Uterus (tissue), 2 donors: ENCODE measurements at regions not wholly inside any gene's neighbourhood (a gene's known extent, or its start where the extent isn't known, plus 50 kb on each side); places are given as distances from the start of the nearest gene placed in this dataset.

Source experiments
- POLR2A ChIP-seq, 2 donors: fragments of 450-650 bp; IDR thresholded peaks; one replicate each; pipeline ENCODE4 v1.6.1; 2016; ENCODE audit warnings: antibody characterized with exemption in 2 of 2, mild to moderate bottlenecking in 1 of 2, moderate library complexity in 1 of 2
- TF ChIP-seq, protein P1 (sequence below), 4 experiments: fragments of 200-600 bp in 2 of 4; fragments of 450-650 bp in 2 of 4; sonication (generic) in 2 of 4; IDR thresholded peaks; one replicate each; pipeline ENCODE4 v1.5.1; 2016 to 2019; ENCODE audit warnings: antibody characterized with exemption in 4 of 4, mild to moderate bottlenecking in 2 of 4, moderate library complexity in 1 of 4

- TF ChIP-seq, protein P1, sequence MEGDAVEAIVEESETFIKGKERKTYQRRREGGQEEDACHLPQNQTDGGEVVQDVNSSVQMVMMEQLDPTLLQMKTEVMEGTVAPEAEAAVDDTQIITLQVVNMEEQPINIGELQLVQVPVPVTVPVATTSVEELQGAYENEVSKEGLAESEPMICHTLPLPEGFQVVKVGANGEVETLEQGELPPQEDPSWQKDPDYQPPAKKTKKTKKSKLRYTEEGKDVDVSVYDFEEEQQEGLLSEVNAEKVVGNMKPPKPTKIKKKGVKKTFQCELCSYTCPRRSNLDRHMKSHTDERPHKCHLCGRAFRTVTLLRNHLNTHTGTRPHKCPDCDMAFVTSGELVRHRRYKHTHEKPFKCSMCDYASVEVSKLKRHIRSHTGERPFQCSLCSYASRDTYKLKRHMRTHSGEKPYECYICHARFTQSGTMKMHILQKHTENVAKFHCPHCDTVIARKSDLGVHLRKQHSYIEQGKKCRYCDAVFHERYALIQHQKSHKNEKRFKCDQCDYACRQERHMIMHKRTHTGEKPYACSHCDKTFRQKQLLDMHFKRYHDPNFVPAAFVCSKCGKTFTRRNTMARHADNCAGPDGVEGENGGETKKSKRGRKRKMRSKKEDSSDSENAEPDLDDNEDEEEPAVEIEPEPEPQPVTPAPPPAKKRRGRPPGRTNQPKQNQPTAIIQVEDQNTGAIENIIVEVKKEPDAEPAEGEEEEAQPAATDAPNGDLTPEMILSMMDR (IDR thresholded peaks at IDR 0.05): no peak
- TF ChIP-seq POLR2A (IDR thresholded peaks at IDR 0.05): no peak
These were observed 192.2 kb downstream of the MAF start for GRCh38 chr16:79408355-79408754.
